SK-N-SH treated with all-trans-retinoic acid at 6 μM for 48 hours (cell line): ENCODE measurements at regions not wholly inside any gene's neighbourhood (a gene's known extent, or its start where the extent isn't known, plus 50 kb on each side); places are given as distances from the start of the nearest gene placed in this dataset.

ENCODE experiments used
- ATAC-seq: fragments of 200-7000 bp; cut with Tn5 transposase; 3 replicates; pipeline ENCODE4 v1.9.1; 2020; ENCODE audit warnings: mild to moderate bottlenecking, moderate library complexity
- ARNTL ChIP-seq: fragments of 450-650 bp; formaldehyde crosslinking; IDR thresholded peaks from 2 replicates; pipeline ENCODE4 v1.5.0; 2020; ENCODE audit warnings: low read depth, mild to moderate bottlenecking, moderate library complexity, borderline replicate concordance
- BACH2 ChIP-seq: fragments of 250-450 bp; sonication (Bioruptor Pico); IDR thresholded peaks from 2 replicates; pipeline ENCODE4 v1.9.0; 2021; ENCODE audit warnings: mild to moderate bottlenecking, borderline replicate concordance
- CSDC2 ChIP-seq: fragments of 250-450 bp; sonication (Bioruptor Pico); IDR thresholded peaks from 2 replicates; pipeline ENCODE4 v1.5.0; 2020; ENCODE audit warnings: mild to moderate bottlenecking, moderate library complexity
- CSRNP3 ChIP-seq: fragments of 250-450 bp; sonication (Bioruptor Pico); IDR thresholded peaks from 2 replicates; pipeline ENCODE4 v1.5.1; 2021; ENCODE audit warnings: mild to moderate bottlenecking, moderate library complexity
- ESRRG ChIP-seq: fragments of 250-450 bp; sonication (Bioruptor Pico); IDR thresholded peaks from 2 replicates; pipeline ENCODE4 v1.6.1; 2021; ENCODE audit warnings: mild to moderate bottlenecking
- GLIS3 ChIP-seq: fragments of 250-450 bp; sonication (Bioruptor Pico); IDR thresholded peaks from 2 replicates; pipeline ENCODE4 v1.5.0; 2020; ENCODE audit warnings: mild to moderate bottlenecking, moderate library complexity
- ISL1 ChIP-seq: fragments of 250-450 bp; sonication (Bioruptor Pico); IDR thresholded peaks from 2 replicates; pipeline ENCODE4 v2.1.2; 2022; ENCODE audit warnings: mild to moderate bottlenecking, moderate library complexity
- OSR1 ChIP-seq: fragments of 250-450 bp; sonication (Bioruptor Pico); IDR thresholded peaks from 2 replicates; pipeline ENCODE4 v1.8.0; 2022; ENCODE audit warnings: moderate library complexity, mild to moderate bottlenecking, inconsistent platforms
- PPARA ChIP-seq: fragments of 250-450 bp; sonication (Bioruptor Pico); IDR thresholded peaks from 2 replicates; pipeline ENCODE4 v1.5.0; 2020; ENCODE audit warnings: mild to moderate bottlenecking, borderline replicate concordance
- RARB ChIP-seq: fragments of 250-450 bp; sonication (Bioruptor Pico); IDR thresholded peaks from 2 replicates; pipeline ENCODE4 v1.8.0; 2021; ENCODE audit warnings: mild to moderate bottlenecking, moderate library complexity
- SNAI2 ChIP-seq: fragments of 250-450 bp; sonication (Bioruptor Pico); IDR thresholded peaks from 2 replicates; pipeline ENCODE4 v1.5.0; 2020; ENCODE audit warnings: mild to moderate bottlenecking, moderate library complexity
- TCF4 ChIP-seq: fragments of 250-450 bp; sonication (Bioruptor Pico); IDR thresholded peaks from 2 replicates; pipeline ENCODE4 v1.8.0; 2021; ENCODE audit warnings: mild to moderate bottlenecking, moderate library complexity, borderline replicate concordance
- TOX ChIP-seq: fragments of 250-450 bp; sonication (Bioruptor Pico); IDR thresholded peaks from 2 replicates; pipeline ENCODE4 v1.8.0; 2021; ENCODE audit warnings: mild to moderate bottlenecking, moderate library complexity, borderline replicate concordance
- TSHZ2 ChIP-seq: fragments of 250-450 bp; sonication (Bioruptor Pico); IDR thresholded peaks from 2 replicates; pipeline ENCODE4 v1.5.0; 2020; ENCODE audit warnings: mild to moderate bottlenecking, moderate library complexity
- ZC3H10 ChIP-seq: fragments of 250-450 bp; sonication (Bioruptor Pico); IDR thresholded peaks from 2 replicates; pipeline ENCODE4 v1.5.1; 2021; ENCODE audit warnings: mild to moderate bottlenecking, moderate library complexity
- ZFP3 ChIP-seq: fragments of 250-450 bp; sonication (Bioruptor Pico); IDR thresholded peaks from 2 replicates; pipeline ENCODE4 v1.5.0; 2020; ENCODE audit warnings: mild to moderate bottlenecking, moderate library complexity
- ZFP30 ChIP-seq: fragments of 450-650 bp; formaldehyde crosslinking; IDR thresholded peaks from 2 replicates; pipeline ENCODE4 v1.5.0; 2022; ENCODE audit warnings: mild to moderate bottlenecking, moderate library complexity
- ZNF565 ChIP-seq: fragments of 450-650 bp; formaldehyde crosslinking; conservative IDR thresholded peaks from 2 replicates; pipeline ENCODE4 v1.5.0; 2020; ENCODE audit warnings: low read depth, mild to moderate bottlenecking, moderate library complexity
- ZNF70 ChIP-seq: fragments of 450-650 bp; formaldehyde crosslinking; IDR thresholded peaks from 2 replicates; pipeline ENCODE4 v1.5.0; 2020; ENCODE audit warnings: mild to moderate bottlenecking, moderate library complexity
- ZNF8 ChIP-seq: fragments of 450-650 bp; formaldehyde crosslinking; IDR thresholded peaks from 2 replicates; pipeline ENCODE4 v1.5.0; 2020; ENCODE audit warnings: mild to moderate bottlenecking, moderate library complexity
- TF ChIP-seq, protein P1 (sequence below): fragments of 250-450 bp; sonication (Bioruptor Pico); IDR thresholded peaks from 2 replicates; pipeline ENCODE4 v1.5.1; 2020; ENCODE audit warnings: low read depth, mild to moderate bottlenecking, moderate library complexity
- TF ChIP-seq, protein P2 (sequence below): fragments of 250-450 bp; sonication (Bioruptor Pico); IDR thresholded peaks from 2 replicates; pipeline ENCODE4 v1.8.0; 2021; ENCODE audit warnings: low read depth, mild to moderate bottlenecking, moderate library complexity, borderline replicate concordance
- TF ChIP-seq, protein P3 (sequence below): fragments of 250-450 bp; sonication (Bioruptor Pico); IDR thresholded peaks from 2 replicates; pipeline ENCODE4 v1.8.0; 2020; ENCODE audit warnings: mild to moderate bottlenecking, moderate library complexity, borderline replicate concordance

DNA sequence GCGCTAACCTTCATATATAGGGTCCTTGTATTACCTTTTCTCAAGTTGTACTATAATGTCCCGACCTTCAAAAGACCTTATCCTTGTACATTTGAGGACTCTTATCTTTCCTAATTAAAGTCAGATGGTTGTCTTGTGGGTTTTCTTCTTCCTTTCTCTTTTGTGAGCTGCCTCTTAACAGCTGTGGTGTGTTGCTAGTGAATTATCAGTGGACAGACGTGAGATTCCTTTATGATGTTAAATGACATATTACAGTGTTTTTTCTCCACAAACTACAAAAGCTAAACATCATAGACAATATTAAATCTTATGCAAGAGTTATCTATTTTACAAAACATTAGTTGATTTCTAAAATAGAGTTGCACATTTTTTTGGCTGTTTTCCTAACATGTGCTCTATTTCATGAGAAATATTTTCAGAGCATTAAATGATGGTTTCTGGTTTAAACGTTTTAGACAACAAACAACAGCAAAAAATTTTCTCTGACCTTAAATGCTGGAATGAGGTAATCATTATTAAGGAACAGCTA is 272.2 kb upstream of the NPVF start:
- TF ChIP-seq ZFP3 (CRISPR knock-in tag) (no peak), TCF4 (no peak), ZFP30 (CRISPR knock-in tag) (no peak), RARB (no peak), ZNF8 (no peak), PPARA (CRISPR knock-in tag) (no peak), ARNTL (CRISPR knock-in tag) (no peak), ZNF70 (CRISPR knock-in tag) (no peak), CSRNP3 (CRISPR knock-in tag) (no peak), TOX (no peak), ESRRG (CRISPR knock-in tag) (no peak), OSR1 (no peak), GLIS3 (CRISPR knock-in tag) (no peak), TSHZ2 (no peak), SNAI2 (CRISPR knock-in tag) (no peak), CSDC2 (CRISPR knock-in tag) (no peak), BACH2 (CRISPR knock-in tag) (no peak)
- TF ChIP-seq, protein P1, sequence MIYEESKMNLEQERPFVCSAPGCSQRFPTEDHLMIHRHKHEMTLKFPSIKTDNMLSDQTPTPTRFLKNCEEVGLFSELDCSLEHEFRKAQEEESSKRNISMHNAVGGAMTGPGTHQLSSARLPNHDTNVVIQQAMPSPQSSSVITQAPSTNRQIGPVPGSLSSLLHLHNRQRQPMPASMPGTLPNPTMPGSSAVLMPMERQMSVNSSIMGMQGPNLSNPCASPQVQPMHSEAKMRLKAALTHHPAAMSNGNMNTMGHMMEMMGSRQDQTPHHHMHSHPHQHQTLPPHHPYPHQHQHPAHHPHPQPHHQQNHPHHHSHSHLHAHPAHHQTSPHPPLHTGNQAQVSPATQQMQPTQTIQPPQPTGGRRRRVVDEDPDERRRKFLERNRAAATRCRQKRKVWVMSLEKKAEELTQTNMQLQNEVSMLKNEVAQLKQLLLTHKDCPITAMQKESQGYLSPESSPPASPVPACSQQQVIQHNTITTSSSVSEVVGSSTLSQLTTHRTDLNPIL (CRISPR knock-in tag) = no peak
- TF ChIP-seq, protein P2, sequence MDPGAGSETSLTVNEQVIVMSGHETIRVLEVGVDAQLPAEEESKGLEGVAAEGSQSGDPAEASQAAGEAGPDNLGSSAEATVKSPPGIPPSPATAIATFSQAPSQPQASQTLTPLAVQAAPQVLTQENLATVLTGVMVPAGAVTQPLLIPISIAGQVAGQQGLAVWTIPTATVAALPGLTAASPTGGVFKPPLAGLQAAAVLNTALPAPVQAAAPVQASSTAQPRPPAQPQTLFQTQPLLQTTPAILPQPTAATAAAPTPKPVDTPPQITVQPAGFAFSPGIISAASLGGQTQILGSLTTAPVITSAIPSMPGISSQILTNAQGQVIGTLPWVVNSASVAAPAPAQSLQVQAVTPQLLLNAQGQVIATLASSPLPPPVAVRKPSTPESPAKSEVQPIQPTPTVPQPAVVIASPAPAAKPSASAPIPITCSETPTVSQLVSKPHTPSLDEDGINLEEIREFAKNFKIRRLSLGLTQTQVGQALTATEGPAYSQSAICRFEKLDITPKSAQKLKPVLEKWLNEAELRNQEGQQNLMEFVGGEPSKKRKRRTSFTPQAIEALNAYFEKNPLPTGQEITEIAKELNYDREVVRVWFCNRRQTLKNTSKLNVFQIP (CRISPR knock-in tag) = no peak
- TF ChIP-seq, protein P3, sequence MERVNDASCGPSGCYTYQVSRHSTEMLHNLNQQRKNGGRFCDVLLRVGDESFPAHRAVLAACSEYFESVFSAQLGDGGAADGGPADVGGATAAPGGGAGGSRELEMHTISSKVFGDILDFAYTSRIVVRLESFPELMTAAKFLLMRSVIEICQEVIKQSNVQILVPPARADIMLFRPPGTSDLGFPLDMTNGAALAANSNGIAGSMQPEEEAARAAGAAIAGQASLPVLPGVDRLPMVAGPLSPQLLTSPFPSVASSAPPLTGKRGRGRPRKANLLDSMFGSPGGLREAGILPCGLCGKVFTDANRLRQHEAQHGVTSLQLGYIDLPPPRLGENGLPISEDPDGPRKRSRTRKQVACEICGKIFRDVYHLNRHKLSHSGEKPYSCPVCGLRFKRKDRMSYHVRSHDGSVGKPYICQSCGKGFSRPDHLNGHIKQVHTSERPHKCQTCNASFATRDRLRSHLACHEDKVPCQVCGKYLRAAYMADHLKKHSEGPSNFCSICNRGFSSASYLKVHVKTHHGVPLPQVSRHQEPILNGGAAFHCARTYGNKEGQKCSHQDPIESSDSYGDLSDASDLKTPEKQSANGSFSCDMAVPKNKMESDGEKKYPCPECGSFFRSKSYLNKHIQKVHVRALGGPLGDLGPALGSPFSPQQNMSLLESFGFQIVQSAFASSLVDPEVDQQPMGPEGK (CRISPR knock-in tag) = no peak
- TF ChIP-seq, all 23 proteins: peak for 0
- ATAC-seq = no peak

DNA sequence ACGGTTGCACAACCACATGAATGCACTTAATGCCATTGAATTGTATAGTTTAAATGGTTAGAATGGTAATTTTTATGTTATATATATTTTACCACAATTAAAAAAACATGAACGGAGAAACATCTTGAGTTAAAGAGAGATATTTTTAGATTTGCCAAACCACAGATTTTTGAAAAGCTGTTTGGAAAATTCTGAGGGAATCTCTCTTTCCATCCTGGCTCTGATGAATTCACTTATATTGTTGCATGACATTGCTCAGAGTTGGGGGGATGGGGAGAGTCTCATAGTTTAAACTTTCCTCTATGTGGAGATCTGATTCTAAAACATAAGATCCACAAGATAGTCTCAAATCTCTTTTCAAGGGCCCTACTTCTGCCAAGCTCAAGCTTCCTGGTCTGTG is 275.0 kb upstream of the NPVF start:
- TF ChIP-seq OSR1 (no peak), ZFP30 (CRISPR knock-in tag) (no peak), RARB (no peak), ZFP3 (CRISPR knock-in tag) (no peak), ZNF565 (no peak), CSDC2 (CRISPR knock-in tag) (no peak), ZC3H10 (CRISPR knock-in tag) (no peak), CSRNP3 (CRISPR knock-in tag) (no peak), PPARA (CRISPR knock-in tag) (no peak), ZNF70 (CRISPR knock-in tag) (no peak), TSHZ2 (no peak), ISL1 (CRISPR knock-in tag) (no peak), TCF4 (no peak), SNAI2 (CRISPR knock-in tag) (no peak), GLIS3 (CRISPR knock-in tag) (no peak), ESRRG (CRISPR knock-in tag) (no peak), ZNF8 (no peak), BACH2 (CRISPR knock-in tag) (no peak), ARNTL (CRISPR knock-in tag) (no peak)
- TF ChIP-seq, all 23 proteins: peak for 0

More for the DNA sequence above, 275.0 kb upstream of the NPVF start:
- no peak for ATAC-seq
